Ishikawa (cell line): ENCODE measurements at regions not wholly inside any gene's neighbourhood (a gene's known extent, or its start where the extent isn't known, plus 50 kb on each side); places are given as distances from the start of the nearest gene placed in this dataset.

ENCODE experiments used
- CEBPB ChIP-seq: IDR thresholded peaks from 2 replicates; pipeline ENCODE4 v1.6.1; 2012
- CREB1 ChIP-seq: IDR thresholded peaks from 2 replicates; pipeline ENCODE4 v1.6.1; 2012; ENCODE audit warnings: low read depth
- EGR1 ChIP-seq: IDR thresholded peaks from 2 replicates; pipeline ENCODE4 v1.6.1; 2012
- EP300 ChIP-seq: IDR thresholded peaks from 2 replicates; pipeline ENCODE4 v1.6.1; 2012; ENCODE audit warnings: borderline replicate concordance
- FOXM1 ChIP-seq: IDR thresholded peaks from 2 replicates; pipeline ENCODE4 v1.6.1; 2012; ENCODE audit warnings: low read depth, borderline replicate concordance
- MAX ChIP-seq: IDR thresholded peaks from 2 replicates; pipeline ENCODE4 v1.6.1; 2012
- NFIC ChIP-seq: IDR thresholded peaks from 2 replicates; pipeline ENCODE4 v1.6.1; 2012
- RAD21 ChIP-seq: IDR thresholded peaks from 2 replicates; pipeline ENCODE4 v1.6.1; 2012; ENCODE audit warnings: low read depth
- REST ChIP-seq: IDR thresholded peaks from 2 replicates; pipeline ENCODE4 v1.6.1; 2012; ENCODE audit warnings: low read depth, mild to moderate bottlenecking
- TAF1 ChIP-seq: IDR thresholded peaks from 2 replicates; pipeline ENCODE4 v1.6.1; 2012; ENCODE audit warnings: low read depth, mild to moderate bottlenecking
- TCF12 ChIP-seq: IDR thresholded peaks from 2 replicates; pipeline ENCODE4 v1.6.1; 2012; ENCODE audit warnings: low read depth
- TEAD4 ChIP-seq: IDR thresholded peaks from 2 replicates; pipeline ENCODE4 v1.6.1; 2012
- USF1 ChIP-seq: IDR thresholded peaks from 2 replicates; pipeline ENCODE4 v1.6.1; 2012
- YY1 ChIP-seq: IDR thresholded peaks from 2 replicates; pipeline ENCODE4 v1.6.1; 2012; ENCODE audit warnings: low read depth
- ZBTB7A ChIP-seq: IDR thresholded peaks from 2 replicates; pipeline ENCODE4 v1.6.1; 2012; ENCODE audit warnings: low read depth

GRCh38 chr12:129987841-129988240 is 84.0 kb upstream of the TMEM132D start:
- TF ChIP-seq MAX (no peak), TCF12 (no peak), TEAD4 (no peak), RAD21 (no peak), CREB1 (no peak), ZBTB7A (no peak), YY1 (no peak), CEBPB (no peak), EP300 (no peak), USF1 (no peak), REST (no peak), NFIC (no peak), FOXM1 (no peak), EGR1 (no peak), TAF1 (no peak)

GRCh38 chr12:129994634-129995033 is 90.8 kb upstream of the TMEM132D start:
- no peak for TF ChIP-seq MAX
- TF ChIP-seq TCF12, result no peak
- TF ChIP-seq TAF1, result no peak

GRCh38 chr12:129997239-129997638 is 93.4 kb upstream of the TMEM132D start:
- TF ChIP-seq CREB1, result no peak
- no peak for TF ChIP-seq ZBTB7A
- TF ChIP-seq EGR1, result no peak
- no peak for TF ChIP-seq TAF1
- TF ChIP-seq MAX, result no peak
- no peak for TF ChIP-seq RAD21
- no peak for TF ChIP-seq NFIC
- TF ChIP-seq FOXM1, result no peak
- TF ChIP-seq CEBPB, result no peak
- TF ChIP-seq TEAD4, result no peak
- TF ChIP-seq EP300, result no peak
- TF ChIP-seq YY1, result no peak
- no peak for TF ChIP-seq REST
- no peak for TF ChIP-seq USF1
- TF ChIP-seq TCF12, result no peak

- peak; percentile 49 for TF ChIP-seq USF1
These were observed 100.6 kb upstream of the TMEM132D start for GRCh38 chr12:130004310-130004877.

- TF ChIP-seq MAX (no peak), REST (no peak), FOXM1 (no peak)
These were observed 103.9 kb upstream of the TMEM132D start for GRCh38 chr12:130007771-130008170.
